SK-N-SH treated with all-trans-retinoic acid at 6 μM for 48 hours (cell line): ENCODE measurements at regions not wholly inside any gene's neighbourhood (a gene's known extent, or its start where the extent isn't known, plus 50 kb on each side); places are given as distances from the start of the nearest gene placed in this dataset.

Experiments
- ARNTL ChIP-seq: fragments of 450-650 bp; formaldehyde crosslinking; IDR thresholded peaks from 2 replicates; pipeline ENCODE4 v1.5.0; 2020; ENCODE audit warnings: low read depth, mild to moderate bottlenecking, moderate library complexity, borderline replicate concordance
- ZFP30 ChIP-seq: fragments of 450-650 bp; formaldehyde crosslinking; IDR thresholded peaks from 2 replicates; pipeline ENCODE4 v1.5.0; 2022; ENCODE audit warnings: mild to moderate bottlenecking, moderate library complexity

DNA sequence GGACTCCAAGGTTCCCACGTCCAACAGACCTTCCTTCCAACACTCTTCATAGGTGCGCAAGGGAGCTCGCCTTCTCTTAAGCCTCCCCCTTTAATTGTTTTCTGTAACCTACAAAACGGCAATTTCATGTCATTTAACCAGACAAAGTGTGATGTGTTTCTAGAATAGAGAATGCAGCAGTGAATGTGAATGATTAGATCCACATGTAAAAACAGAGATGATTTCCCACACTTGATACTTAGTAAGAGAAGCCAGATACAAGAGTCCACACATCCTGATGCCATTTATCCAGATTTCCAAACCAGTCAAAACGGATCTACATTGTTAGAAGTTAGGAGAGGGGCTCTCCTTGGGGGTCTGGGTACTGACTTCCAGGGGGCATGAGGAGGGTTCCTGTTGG, 89.3 kb downstream of the IRF8 start:
- TF ChIP-seq ZFP30 (CRISPR knock-in tag) = no peak
- TF ChIP-seq ARNTL (CRISPR knock-in tag) = no peak
